ENCODE measurements at regions not wholly inside any gene's neighbourhood (a gene's known extent, or its start where the extent isn't known, plus 50 kb on each side); places are given as distances from the start of the nearest gene placed in this dataset.

GRCh38 chr15:27642981-27643380 is 456.1 kb downstream of the OCA2 start:
- TF ChIP-seq CTCF (IDR thresholded peaks at IDR 0.05; ENCODE audit: low read length) = no peak
- no peak for TF ChIP-seq EZH2 (IDR thresholded peaks at IDR 0.05; ENCODE audit: borderline replicate concordance, low read length)
